Prostate gland (tissue), 2 donors: ENCODE measurements at regions not wholly inside any gene's neighbourhood (a gene's known extent, or its start where the extent isn't known, plus 50 kb on each side); places are given as distances from the start of the nearest gene placed in this dataset.

ENCODE experiments used
- DNase-seq: peaks from one replicate; pipeline ENCODE4 v3.0.0-alpha.2; 2019; ENCODE audit warnings: low spot score
- H3K27ac ChIP-seq, 2 donors: fragments of 200-600 bp; sonication (generic); 2 replicates each; pipeline ENCODE4 v1.5.1; 2017 to 2019
- H3K27me3 ChIP-seq: fragments of 200-600 bp; sonication (generic); replicated peaks from 2 replicates; pipeline ENCODE4 v1.5.1; 2019; ENCODE audit not compliant: insufficient read depth
- H3K36me3 ChIP-seq, 2 donors: fragments of 200-600 bp; sonication (generic); 1 replicate in 1 of 2; 2 replicates in 1 of 2; pipeline versions ENCODE4 v1.5.1 to v1.8.1; 2017 to 2019
- H3K4me1 ChIP-seq: fragments of 200-600 bp; sonication (generic); replicated peaks from 2 replicates; pipeline ENCODE4 v1.5.1; 2019
- H3K4me3 ChIP-seq, 2 donors: fragments of 200-600 bp; sonication (generic); 2 replicates each; pipeline ENCODE4 v1.5.1; 2017 to 2019
- H3K9me3 ChIP-seq: fragments of 200-600 bp; sonication (generic); 2 replicates; pipeline ENCODE4 v1.5.1; 2017
- POLR2A ChIP-seq: fragments of 450-650 bp; IDR thresholded peaks from one replicate; pipeline ENCODE4 v1.6.1; 2016; ENCODE audit warnings: antibody characterized with exemption, mild to moderate bottlenecking
- POLR2AphosphoS5 ChIP-seq: sonication (generic); formaldehyde crosslinking; IDR thresholded peaks from one replicate; pipeline ENCODE4 v1.6.1; 2017; ENCODE audit warnings: antibody characterized with exemption
- WGBS: methylation state at CpG from one replicate; pipeline ENCODE4 v1.1.5; 2018; 5-methylcytosine and 5-hydroxymethylcytosine counted together
- intact Hi-C: fragments of 100-400 bp; cut with DNase I; formaldehyde crosslinking; loops from one replicate; pipeline ENCODE4 v1.14.2; 2022
- TF ChIP-seq, protein P1 (sequence below), 4 experiments: fragments of 200-600 bp in 2 of 4; fragments of 450-650 bp in 2 of 4; sonication (generic) in 2 of 4; IDR thresholded peaks; 1 replicate in 3 of 4; 2 replicates in 1 of 4; pipeline ENCODE4 v1.5.1; 2016 to 2019; ENCODE audit warnings: antibody characterized with exemption in 4 of 4, mild to moderate bottlenecking in 2 of 4, moderate library complexity in 2 of 4

DNA sequence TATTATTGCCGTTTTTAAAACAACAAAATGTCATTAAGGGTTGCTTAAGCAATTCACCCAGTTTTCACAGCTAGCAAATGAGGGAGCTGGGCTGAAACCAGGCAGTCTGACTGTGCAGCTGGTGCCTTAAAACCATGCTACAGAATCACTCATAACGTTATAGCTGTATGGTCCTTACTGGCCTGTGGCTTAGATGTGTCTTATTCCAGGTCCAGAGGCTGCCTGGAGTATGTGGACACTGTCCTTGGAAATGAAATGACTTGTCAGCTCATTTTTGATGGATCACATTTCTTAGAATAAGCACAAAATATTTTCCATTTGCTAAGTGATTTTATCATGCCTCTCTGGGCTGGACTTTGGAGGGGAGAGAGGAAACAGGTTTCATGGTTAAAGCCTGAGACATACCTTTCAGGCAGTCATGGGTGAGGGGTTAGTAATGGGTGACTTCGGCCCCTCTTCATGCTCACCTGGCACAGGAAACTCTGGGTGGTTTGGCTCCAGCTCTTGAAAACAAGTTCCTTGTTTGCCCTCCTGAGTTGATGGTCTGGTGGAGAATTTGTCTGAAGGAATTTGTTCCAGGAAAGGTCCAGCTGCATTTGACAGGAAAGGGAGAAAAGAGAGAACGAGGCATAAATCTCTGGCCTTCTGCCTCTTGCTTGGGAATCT lies 823.2 kb downstream of the DHX35 start:
- H3K9me3 ChIP-seq = no peaks in the 10 kb centered on the region
- H3K4me1 ChIP-seq = no peaks in the 10 kb centered on the region
- no peak for DNase-seq
- intact Hi-C loops = no loop called here
- no peaks in the 10 kb centered on the region for H3K36me3 ChIP-seq
- H3K4me3 ChIP-seq = no peak overlapping the region
- H3K27me3 ChIP-seq = no peaks in the 10 kb centered on the region
- TF ChIP-seq POLR2AphosphoS5 (no peak), POLR2A (no peak)
- TF ChIP-seq, protein P1, sequence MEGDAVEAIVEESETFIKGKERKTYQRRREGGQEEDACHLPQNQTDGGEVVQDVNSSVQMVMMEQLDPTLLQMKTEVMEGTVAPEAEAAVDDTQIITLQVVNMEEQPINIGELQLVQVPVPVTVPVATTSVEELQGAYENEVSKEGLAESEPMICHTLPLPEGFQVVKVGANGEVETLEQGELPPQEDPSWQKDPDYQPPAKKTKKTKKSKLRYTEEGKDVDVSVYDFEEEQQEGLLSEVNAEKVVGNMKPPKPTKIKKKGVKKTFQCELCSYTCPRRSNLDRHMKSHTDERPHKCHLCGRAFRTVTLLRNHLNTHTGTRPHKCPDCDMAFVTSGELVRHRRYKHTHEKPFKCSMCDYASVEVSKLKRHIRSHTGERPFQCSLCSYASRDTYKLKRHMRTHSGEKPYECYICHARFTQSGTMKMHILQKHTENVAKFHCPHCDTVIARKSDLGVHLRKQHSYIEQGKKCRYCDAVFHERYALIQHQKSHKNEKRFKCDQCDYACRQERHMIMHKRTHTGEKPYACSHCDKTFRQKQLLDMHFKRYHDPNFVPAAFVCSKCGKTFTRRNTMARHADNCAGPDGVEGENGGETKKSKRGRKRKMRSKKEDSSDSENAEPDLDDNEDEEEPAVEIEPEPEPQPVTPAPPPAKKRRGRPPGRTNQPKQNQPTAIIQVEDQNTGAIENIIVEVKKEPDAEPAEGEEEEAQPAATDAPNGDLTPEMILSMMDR (IDR thresholded peaks at IDR 0.05) = no peak
- H3K27ac ChIP-seq = no peak overlapping the region
- WGBS = 57% methylated on average over 4 of the region's 4 CpGs

DNA sequence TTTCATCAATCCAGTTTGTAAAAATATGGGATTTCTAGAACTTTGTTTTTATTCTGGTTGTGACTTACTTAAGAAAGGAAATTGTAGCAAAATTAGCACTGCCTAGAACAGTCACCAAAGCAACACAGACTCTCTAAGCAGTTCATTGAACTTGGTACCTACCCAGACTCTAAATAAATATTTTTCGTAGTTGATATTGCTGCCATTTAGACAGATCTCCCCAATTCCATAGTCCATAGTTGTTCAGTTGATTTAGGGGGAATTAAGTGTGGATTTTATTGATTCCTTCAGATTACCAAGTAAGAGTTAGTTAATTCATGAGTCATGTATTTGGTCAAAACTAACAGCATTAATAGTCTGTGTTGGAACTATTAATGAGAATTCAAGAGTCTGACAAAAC lies 822.5 kb downstream of the DHX35 start:
- intact Hi-C loops = no loop called here
- 88% methylated on average over 1 of the region's 1 CpG for WGBS
- Histone ChIP-seq H3K4me3 (no peak overlapping the region), H3K4me1 (no peaks in the 10 kb centered on the region), H3K9me3 (no peaks in the 10 kb centered on the region), H3K36me3 (no peaks in the 10 kb centered on the region), H3K27me3 (no peaks in the 10 kb centered on the region), H3K27ac (no peak overlapping the region)
- DNase-seq = no peak
- no peak for TF ChIP-seq POLR2A
- TF ChIP-seq POLR2AphosphoS5 = no peak

DNA sequence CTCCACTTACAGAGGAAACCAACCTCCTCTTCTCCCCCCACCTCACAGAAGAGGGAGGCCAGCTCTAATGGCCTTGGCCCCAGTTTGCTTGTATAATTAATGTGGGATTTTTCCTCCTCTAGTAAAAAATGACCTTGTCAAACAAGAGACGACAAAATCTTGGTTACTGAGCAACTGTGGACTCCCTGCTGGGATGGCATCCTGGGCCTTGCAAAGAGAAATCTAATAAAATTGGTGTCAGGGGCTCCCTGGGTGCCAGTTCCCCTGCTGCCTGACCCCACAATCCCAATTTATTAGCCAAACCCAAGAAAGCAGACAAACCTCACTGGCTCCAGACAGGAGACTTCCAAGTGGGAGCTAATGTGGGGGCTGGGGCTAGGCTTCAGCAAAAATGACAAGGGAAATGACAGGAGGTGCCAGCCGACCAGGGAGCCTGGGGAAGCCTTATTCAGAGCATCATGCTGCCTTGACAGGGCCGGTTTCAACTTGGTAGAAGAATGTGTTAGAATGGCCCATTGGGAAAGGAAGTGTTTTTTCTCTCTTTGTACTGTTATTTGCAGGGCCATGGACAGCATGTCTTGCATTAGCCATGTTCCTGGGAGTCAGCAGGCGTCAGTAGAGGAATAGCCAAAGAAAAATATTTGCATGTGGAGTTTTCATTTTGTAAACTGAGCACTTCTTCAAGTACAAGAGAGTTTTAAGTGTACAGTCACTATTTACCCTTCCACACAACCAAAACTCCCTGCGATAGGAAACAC lies 816.9 kb downstream of the DHX35 start:
- Histone ChIP-seq H3K27ac (no peak overlapping the region), H3K4me1 (no peaks in the 10 kb centered on the region), H3K27me3 (no peaks in the 10 kb centered on the region), H3K4me3 (no peak overlapping the region), H3K36me3 (no peaks in the 10 kb centered on the region), H3K9me3 (no peaks in the 10 kb centered on the region)
- TF ChIP-seq POLR2A (no peak), POLR2AphosphoS5 (no peak)
- TF ChIP-seq, protein P1 (IDR thresholded peaks at IDR 0.05) = no peak
- no peak for DNase-seq
- WGBS = 39% methylated on average over 5 of the region's 5 CpGs
- intact Hi-C loops = no loop called here

DNA sequence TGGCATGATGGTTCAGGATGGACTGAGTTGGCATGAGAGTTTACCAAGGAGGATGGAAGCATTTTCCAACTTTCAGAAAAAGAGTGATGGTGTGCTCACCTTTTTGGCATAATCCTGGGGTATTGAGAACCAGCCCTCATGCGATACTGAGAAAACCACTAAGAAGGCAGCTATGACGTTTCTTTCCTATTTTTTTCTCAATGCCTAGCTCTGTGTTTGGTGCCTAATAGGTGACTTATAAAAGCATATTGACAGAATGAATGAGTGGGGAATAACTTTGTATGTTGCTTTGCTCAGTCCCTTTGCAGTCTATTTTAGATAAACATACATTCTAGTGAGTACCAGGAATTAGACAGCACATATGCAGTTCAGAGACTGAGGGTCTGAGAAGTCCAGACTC lies 816.3 kb downstream of the DHX35 start:
- no peak overlapping the region for H3K4me3 ChIP-seq
- H3K9me3 ChIP-seq = no peaks in the 10 kb centered on the region
- no peaks in the 10 kb centered on the region for H3K36me3 ChIP-seq
- no peak for DNase-seq
- 80% methylated on average over 2 of the region's 2 CpGs for WGBS
- TF ChIP-seq POLR2AphosphoS5 (no peak), POLR2A (no peak)
- TF ChIP-seq, protein P1 (IDR thresholded peaks at IDR 0.05) = no peak
- no peaks in the 10 kb centered on the region for H3K27me3 ChIP-seq
- H3K4me1 ChIP-seq = no peaks in the 10 kb centered on the region
- H3K27ac ChIP-seq = no peak overlapping the region
- intact Hi-C loops = no loop called here

DNA sequence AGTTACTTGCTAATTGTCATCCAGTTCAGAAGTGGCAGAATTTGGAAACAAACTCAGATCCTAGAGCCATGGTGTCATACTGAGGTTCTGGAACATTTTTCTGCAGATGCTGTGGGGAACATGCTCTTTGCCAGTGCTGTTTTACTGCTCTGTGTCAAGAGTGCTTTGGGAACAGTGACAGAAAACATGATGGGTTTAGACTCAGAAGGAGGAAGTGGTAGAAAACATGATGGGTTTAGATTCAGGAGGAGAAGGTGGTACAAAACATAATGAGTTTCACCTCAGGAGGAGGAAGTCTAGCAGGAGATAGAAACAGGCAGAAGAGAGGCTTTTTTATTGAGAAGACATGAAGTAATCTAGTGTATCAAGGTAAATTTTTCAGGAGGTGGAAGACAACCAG lies 815.5 kb downstream of the DHX35 start:
- H3K4me3 ChIP-seq = no peak overlapping the region
- H3K27ac ChIP-seq = no peak overlapping the region
- no peaks in the 10 kb centered on the region for H3K36me3 ChIP-seq
- no peaks in the 10 kb centered on the region for H3K9me3 ChIP-seq
- H3K4me1 ChIP-seq = no peaks in the 10 kb centered on the region
- no peak for DNase-seq
- intact Hi-C loops = no loop called here
- H3K27me3 ChIP-seq = no peaks in the 10 kb centered on the region
- no peak for TF ChIP-seq POLR2AphosphoS5
- no peak for TF ChIP-seq POLR2A
- TF ChIP-seq, protein P1 (IDR thresholded peaks at IDR 0.05) = no peak
